ENCODE measurements at regions not wholly inside any gene's neighbourhood (a gene's known extent, or its start where the extent isn't known, plus 50 kb on each side); places are given as distances from the start of the nearest gene placed in this dataset.
"Not testable (repeated sequence)": the region's sequence is repeated elsewhere in the genome, so short reads cannot be mapped to it uniquely, and the experiment has no call there.

GRCh38 chr20:56781108-56781739 lies 152.1 kb downstream of the TFAP2C start:
- no peak for ATAC-seq
- intact Hi-C loops (cut with micrococcal nuclease): no loop called here
- H3K27me3 Mint-ChIP-seq: peaks cover 3% of the 10 kb centered on the region
- no peaks in the 10 kb centered on the region for H3K36me3 Mint-ChIP-seq (ENCODE audit: low read depth)
- ChIA-PET CTCF (no interaction called here), POLR2A (no interaction called here)
- H3K4me1 Mint-ChIP-seq (ENCODE audit: low read depth): peaks cover 12% of the 10 kb centered on the region
- TF ChIP-seq, protein P1, sequence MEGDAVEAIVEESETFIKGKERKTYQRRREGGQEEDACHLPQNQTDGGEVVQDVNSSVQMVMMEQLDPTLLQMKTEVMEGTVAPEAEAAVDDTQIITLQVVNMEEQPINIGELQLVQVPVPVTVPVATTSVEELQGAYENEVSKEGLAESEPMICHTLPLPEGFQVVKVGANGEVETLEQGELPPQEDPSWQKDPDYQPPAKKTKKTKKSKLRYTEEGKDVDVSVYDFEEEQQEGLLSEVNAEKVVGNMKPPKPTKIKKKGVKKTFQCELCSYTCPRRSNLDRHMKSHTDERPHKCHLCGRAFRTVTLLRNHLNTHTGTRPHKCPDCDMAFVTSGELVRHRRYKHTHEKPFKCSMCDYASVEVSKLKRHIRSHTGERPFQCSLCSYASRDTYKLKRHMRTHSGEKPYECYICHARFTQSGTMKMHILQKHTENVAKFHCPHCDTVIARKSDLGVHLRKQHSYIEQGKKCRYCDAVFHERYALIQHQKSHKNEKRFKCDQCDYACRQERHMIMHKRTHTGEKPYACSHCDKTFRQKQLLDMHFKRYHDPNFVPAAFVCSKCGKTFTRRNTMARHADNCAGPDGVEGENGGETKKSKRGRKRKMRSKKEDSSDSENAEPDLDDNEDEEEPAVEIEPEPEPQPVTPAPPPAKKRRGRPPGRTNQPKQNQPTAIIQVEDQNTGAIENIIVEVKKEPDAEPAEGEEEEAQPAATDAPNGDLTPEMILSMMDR (IDR thresholded peaks at IDR 0.05): no peak
- no peaks in the 10 kb centered on the region for H3K9me3 Mint-ChIP-seq
- H3K4me3 Mint-ChIP-seq: no peak overlapping the region
- no peak for DNase-seq
- no peak overlapping the region for H3K27ac Mint-ChIP-seq

GRCh38 chr20:56781987-56782560 lies 153.0 kb downstream of the TFAP2C start:
- H3K4me3 Mint-ChIP-seq; DNase-seq; H3K9me3 Mint-ChIP-seq; CTCF ChIA-PET; H3K36me3 Mint-ChIP-seq (ENCODE audit: low read depth); H3K27ac Mint-ChIP-seq; intact Hi-C loops (cut with micrococcal nuclease); H3K27me3 Mint-ChIP-seq; POLR2A ChIA-PET; ATAC-seq: not testable (repeated sequence)
- H3K4me1 Mint-ChIP-seq (ENCODE audit: low read depth): peaks cover 12% of the 10 kb centered on the region

DNA sequence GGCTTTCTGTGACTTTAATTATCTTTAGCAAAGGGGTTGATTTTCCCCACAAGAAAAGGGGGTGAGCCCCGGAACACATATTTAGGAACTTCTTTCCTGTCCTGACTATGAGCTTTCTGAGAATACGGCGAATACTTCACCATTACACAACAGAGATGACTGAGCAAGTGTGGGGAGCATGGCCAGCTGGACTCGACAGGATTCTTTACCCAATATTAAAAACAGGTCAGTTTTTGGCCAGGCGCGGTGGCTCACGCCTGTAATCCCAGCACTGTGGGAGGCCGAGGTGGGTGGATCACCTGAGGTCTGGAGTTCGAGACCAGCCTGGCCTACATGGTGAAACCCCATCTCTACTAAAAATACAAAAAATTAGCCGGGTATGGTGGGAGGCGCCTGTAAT lies 153.7 kb downstream of the TFAP2C start:
- H3K27ac Mint-ChIP-seq; intact Hi-C loops (cut with micrococcal nuclease); ATAC-seq; POLR2A ChIA-PET; H3K36me3 Mint-ChIP-seq (ENCODE audit: low read depth); H3K9me3 Mint-ChIP-seq; H3K27me3 Mint-ChIP-seq; CTCF ChIA-PET; H3K4me3 Mint-ChIP-seq; DNase-seq: not testable (repeated sequence)
- H3K4me1 Mint-ChIP-seq (ENCODE audit: low read depth): peaks cover 12% of the 10 kb centered on the region

DNA sequence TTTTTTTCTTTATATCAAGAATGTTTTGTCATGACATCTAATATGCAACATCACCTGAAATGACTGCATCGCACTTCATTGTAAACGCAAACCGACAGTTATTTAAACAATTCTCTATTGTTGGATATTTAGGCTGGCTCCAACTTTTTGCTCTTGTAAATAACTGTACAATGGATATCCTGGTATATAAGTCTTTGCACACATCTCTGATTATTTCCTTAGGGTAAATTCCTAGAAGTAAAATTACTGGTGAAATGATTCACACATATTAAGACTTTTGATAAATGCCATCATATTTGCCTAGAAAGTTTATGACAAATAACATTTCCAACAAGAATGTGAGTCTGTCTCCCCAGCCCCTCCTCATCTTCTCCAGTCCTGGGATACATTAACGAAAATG lies 154.7 kb downstream of the TFAP2C start:
- TF ChIP-seq, protein P1 (IDR thresholded peaks at IDR 0.05): no peak
- Mint-ChIP-seq H3K4me1 (ENCODE audit: low read depth) (peaks cover 7% of the 10 kb centered on the region), H3K27ac (no peak overlapping the region), H3K9me3 (no peaks in the 10 kb centered on the region), H3K27me3 (peaks cover 3% of the 10 kb centered on the region), H3K4me3 (no peak overlapping the region), H3K36me3 (ENCODE audit: low read depth) (no peaks in the 10 kb centered on the region)
- CTCF ChIA-PET: no interaction called here
- no peak for DNase-seq
- ATAC-seq: no peak
- intact Hi-C loops (cut with micrococcal nuclease): no loop called here
- POLR2A ChIA-PET: no interaction called here

DNA sequence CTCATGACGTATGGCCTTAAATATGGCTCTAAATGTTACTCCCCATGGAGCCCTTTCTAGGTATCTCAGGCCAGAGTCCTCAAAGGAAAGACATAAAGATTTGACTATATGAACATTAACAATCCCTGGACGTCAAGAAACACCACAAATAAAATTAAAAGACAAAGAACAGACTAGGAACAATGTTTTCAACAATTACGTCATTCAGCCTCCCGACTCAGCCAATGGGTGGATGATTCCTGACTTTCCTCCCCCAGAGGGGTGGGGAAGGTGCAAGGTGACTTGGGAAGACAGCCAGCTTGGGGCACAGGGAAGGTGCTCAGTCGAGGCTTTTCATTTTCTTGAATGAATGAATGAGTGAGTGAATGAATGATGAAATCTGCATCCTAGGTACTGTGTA lies 157.4 kb downstream of the TFAP2C start:
- POLR2A ChIA-PET: no interaction called here
- Mint-ChIP-seq H3K9me3 (no peaks in the 10 kb centered on the region), H3K4me1 (ENCODE audit: low read depth) (no peaks in the 10 kb centered on the region), H3K4me3 (no peak overlapping the region), H3K36me3 (ENCODE audit: low read depth) (no peaks in the 10 kb centered on the region), H3K27me3 (peaks cover 2% of the 10 kb centered on the region), H3K27ac (no peak overlapping the region)
- intact Hi-C loops (cut with micrococcal nuclease): no loop called here
- CTCF ChIA-PET: no interaction called here
- TF ChIP-seq, protein P1 (IDR thresholded peaks at IDR 0.05): no peak
- ATAC-seq (no peak), DNase-seq (no peak)

- TF ChIP-seq, protein P1 (IDR thresholded peaks at IDR 0.05): no peak
These were observed 159.1 kb downstream of the TFAP2C start for GRCh38 chr20:56788041-56788670.

More at GRCh38 chr20:56788041-56788670, 159.1 kb downstream of the TFAP2C start:
- H3K36me3 Mint-ChIP-seq (ENCODE audit: low read depth): no peaks in the 10 kb centered on the region
- intact Hi-C loops (cut with micrococcal nuclease): no loop called here
- no peaks in the 10 kb centered on the region for H3K9me3 Mint-ChIP-seq
- ATAC-seq (no peak), DNase-seq (no peak)
- H3K4me1 Mint-ChIP-seq (ENCODE audit: low read depth): no peaks in the 10 kb centered on the region
- ChIA-PET POLR2A (no interaction called here), CTCF (no interaction called here)
- peaks cover 2% of the 10 kb centered on the region for H3K27me3 Mint-ChIP-seq
- H3K27ac Mint-ChIP-seq: no peak overlapping the region
- H3K4me3 Mint-ChIP-seq: no peak overlapping the region
